ENCODE measurements at regions not wholly inside any gene's neighbourhood (a gene's known extent, or its start where the extent isn't known, plus 50 kb on each side); places are given as distances from the start of the nearest gene placed in this dataset.

DNA sequence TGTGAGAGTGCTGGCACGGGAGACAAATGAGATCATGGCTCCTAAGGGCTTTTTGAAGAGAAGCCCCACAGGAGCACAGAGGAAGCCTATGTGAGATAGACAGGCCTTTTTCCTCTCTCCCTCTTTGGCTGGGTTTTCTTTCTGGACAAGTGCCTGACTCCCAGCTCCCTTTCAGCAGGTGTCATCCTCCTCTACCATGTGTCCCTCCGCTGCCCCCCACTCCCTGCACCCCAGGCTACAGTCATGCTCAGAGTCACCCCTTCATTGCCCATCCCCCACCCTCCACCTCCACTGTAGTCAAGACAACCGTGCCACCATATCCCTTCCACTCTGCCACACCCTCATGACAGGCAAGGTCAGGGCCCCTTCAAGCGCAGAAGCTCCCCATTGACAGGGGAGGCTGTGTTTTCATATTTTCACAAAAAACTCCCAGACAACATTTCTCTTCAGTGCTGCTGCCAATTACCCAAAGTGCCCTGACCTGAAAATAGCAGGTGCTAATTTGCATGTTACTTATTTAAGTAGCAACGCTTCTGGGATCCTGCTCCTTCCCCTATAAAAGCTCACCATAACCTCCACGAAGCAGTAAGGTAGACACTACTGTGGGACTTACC lies 92.1 kb upstream of the IPO9 start:
- no peak for TF ChIP-seq CHD1 (IDR thresholded peaks at IDR 0.05; ENCODE audit: low read depth, low read length)
- TF ChIP-seq, protein P1, sequence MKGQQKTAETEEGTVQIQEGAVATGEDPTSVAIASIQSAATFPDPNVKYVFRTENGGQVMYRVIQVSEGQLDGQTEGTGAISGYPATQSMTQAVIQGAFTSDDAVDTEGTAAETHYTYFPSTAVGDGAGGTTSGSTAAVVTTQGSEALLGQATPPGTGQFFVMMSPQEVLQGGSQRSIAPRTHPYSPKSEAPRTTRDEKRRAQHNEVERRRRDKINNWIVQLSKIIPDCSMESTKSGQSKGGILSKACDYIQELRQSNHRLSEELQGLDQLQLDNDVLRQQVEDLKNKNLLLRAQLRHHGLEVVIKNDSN (IDR thresholded peaks at IDR 0.05; ENCODE audit: borderline replicate concordance, extremely low read length, insufficient read depth, low read depth, low read length) = no peak
- TF ChIP-seq HDAC2 (IDR thresholded peaks at IDR 0.05) = no peak
- TF ChIP-seq RFX5 (IDR thresholded peaks at IDR 0.05; ENCODE audit: low read depth, low read length) = no peak
- TF ChIP-seq, protein P2, sequence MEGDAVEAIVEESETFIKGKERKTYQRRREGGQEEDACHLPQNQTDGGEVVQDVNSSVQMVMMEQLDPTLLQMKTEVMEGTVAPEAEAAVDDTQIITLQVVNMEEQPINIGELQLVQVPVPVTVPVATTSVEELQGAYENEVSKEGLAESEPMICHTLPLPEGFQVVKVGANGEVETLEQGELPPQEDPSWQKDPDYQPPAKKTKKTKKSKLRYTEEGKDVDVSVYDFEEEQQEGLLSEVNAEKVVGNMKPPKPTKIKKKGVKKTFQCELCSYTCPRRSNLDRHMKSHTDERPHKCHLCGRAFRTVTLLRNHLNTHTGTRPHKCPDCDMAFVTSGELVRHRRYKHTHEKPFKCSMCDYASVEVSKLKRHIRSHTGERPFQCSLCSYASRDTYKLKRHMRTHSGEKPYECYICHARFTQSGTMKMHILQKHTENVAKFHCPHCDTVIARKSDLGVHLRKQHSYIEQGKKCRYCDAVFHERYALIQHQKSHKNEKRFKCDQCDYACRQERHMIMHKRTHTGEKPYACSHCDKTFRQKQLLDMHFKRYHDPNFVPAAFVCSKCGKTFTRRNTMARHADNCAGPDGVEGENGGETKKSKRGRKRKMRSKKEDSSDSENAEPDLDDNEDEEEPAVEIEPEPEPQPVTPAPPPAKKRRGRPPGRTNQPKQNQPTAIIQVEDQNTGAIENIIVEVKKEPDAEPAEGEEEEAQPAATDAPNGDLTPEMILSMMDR (IDR thresholded peaks at IDR 0.05 in 2 of 3, conservative IDR thresholded peaks at IDR 0.05 in 1 of 3; ENCODE audit: control insufficient read depth in 2 of 3, extremely low read depth in 1 of 3, insufficient read depth in 1 of 3, low read depth in 3 of 3, low read length in 3 of 3) = no peak
- TF ChIP-seq ESRRA (IDR thresholded peaks at IDR 0.05; ENCODE audit: low read length) = no peak
- no peak for TF ChIP-seq CHD2 (IDR thresholded peaks at IDR 0.05; ENCODE audit: borderline replicate concordance, low read depth, low read length)
- no peak for TF ChIP-seq POLR2A (IDR thresholded peaks at IDR 0.05; ENCODE audit: low read depth, low read length)
- TF ChIP-seq RBBP5 (conservative IDR thresholded peaks at IDR 0.05) = no peak
- no peak for TF ChIP-seq PAX8 (IDR thresholded peaks at IDR 0.05)
- no peak for TF ChIP-seq POU2F2 (IDR thresholded peaks at IDR 0.05; ENCODE audit: borderline replicate concordance, low read depth, low read length)
- TF ChIP-seq, protein P3, sequence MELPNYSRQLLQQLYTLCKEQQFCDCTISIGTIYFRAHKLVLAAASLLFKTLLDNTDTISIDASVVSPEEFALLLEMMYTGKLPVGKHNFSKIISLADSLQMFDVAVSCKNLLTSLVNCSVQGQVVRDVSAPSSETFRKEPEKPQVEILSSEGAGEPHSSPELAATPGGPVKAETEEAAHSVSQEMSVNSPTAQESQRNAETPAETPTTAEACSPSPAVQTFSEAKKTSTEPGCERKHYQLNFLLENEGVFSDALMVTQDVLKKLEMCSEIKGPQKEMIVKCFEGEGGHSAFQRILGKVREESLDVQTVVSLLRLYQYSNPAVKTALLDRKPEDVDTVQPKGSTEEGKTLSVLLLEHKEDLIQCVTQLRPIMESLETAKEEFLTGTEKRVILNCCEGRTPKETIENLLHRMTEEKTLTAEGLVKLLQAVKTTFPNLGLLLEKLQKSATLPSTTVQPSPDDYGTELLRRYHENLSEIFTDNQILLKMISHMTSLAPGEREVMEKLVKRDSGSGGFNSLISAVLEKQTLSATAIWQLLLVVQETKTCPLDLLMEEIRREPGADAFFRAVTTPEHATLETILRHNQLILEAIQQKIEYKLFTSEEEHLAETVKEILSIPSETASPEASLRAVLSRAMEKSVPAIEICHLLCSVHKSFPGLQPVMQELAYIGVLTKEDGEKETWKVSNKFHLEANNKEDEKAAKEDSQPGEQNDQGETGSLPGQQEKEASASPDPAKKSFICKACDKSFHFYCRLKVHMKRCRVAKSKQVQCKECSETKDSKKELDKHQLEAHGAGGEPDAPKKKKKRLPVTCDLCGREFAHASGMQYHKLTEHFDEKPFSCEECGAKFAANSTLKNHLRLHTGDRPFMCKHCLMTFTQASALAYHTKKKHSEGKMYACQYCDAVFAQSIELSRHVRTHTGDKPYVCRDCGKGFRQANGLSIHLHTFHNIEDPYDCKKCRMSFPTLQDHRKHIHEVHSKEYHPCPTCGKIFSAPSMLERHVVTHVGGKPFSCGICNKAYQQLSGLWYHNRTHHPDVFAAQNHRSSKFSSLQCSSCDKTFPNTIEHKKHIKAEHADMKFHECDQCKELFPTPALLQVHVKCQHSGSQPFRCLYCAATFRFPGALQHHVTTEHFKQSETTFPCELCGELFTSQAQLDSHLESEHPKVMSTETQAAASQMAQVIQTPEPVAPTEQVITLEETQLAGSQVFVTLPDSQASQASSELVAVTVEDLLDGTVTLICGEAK (IDR thresholded peaks at IDR 0.05; ENCODE audit: borderline replicate concordance) = no peak

Measured in GM12878 (cell line).